KMS-11 (cell line): ENCODE measurements at regions not wholly inside any gene's neighbourhood (a gene's known extent, or its start where the extent isn't known, plus 50 kb on each side); places are given as distances from the start of the nearest gene placed in this dataset.

Experiments
- H2AFZ ChIP-seq: fragments of 200-600 bp; sonication (generic); 2 replicates; pipeline ENCODE4 v1.6.1; 2016; ENCODE audit warnings: antibody characterized with exemption, mixed run types, low read depth
- H3K27ac ChIP-seq: fragments of 200-600 bp; sonication (generic); 2 replicates; pipeline ENCODE4 v1.6.1; 2016; ENCODE audit warnings: mild to moderate bottlenecking, mixed run types
- H3K27me3 ChIP-seq: fragments of 200-600 bp; sonication (generic); 2 replicates; pipeline ENCODE4 v1.6.1; 2017; ENCODE audit warnings: mild to moderate bottlenecking, low read depth, mixed run types, moderate library complexity; ENCODE audit not compliant: insufficient read depth
- H3K36me3 ChIP-seq: fragments of 200-600 bp; sonication (generic); 2 replicates; pipeline ENCODE4 v1.6.1; 2017; ENCODE audit warnings: mild to moderate bottlenecking, mixed run types; ENCODE audit not compliant: insufficient read depth
- H3K4me1 ChIP-seq: fragments of 200-600 bp; sonication (generic); 2 replicates; pipeline ENCODE4 v1.6.1; 2016; ENCODE audit warnings: mild to moderate bottlenecking, low read depth, mixed run types; ENCODE audit not compliant: poor library complexity, severe bottlenecking
- H3K4me2 ChIP-seq: fragments of 200-600 bp; sonication (generic); 2 replicates; pipeline ENCODE4 v1.7.0; 2016; ENCODE audit warnings: mild to moderate bottlenecking, mixed run types
- H3K4me3 ChIP-seq: fragments of 200-600 bp; sonication (generic); IDR thresholded peaks from 2 replicates; pipeline ENCODE4 v1.6.1; 2017; ENCODE audit warnings: low read depth, low read length, mixed read lengths; ENCODE audit not compliant: insufficient read depth
- H3K79me2 ChIP-seq: fragments of 200-600 bp; sonication (generic); 2 replicates; pipeline ENCODE4 v1.6.1; 2016; ENCODE audit warnings: low read depth, mixed run types; ENCODE audit not compliant: insufficient read depth
- H3K9ac ChIP-seq: fragments of 200-600 bp; sonication (generic); 2 replicates; pipeline ENCODE4 v1.6.1; 2016; ENCODE audit warnings: mild to moderate bottlenecking, mixed run types
- H4K20me1 ChIP-seq: fragments of 200-600 bp; sonication (generic); 2 replicates; pipeline ENCODE4 v1.6.1; 2016; ENCODE audit warnings: mild to moderate bottlenecking, mixed run types; ENCODE audit not compliant: insufficient read depth
- TF ChIP-seq, protein P1 (sequence below): fragments of 200-600 bp; sonication (generic); conservative IDR thresholded peaks from 2 replicates; pipeline ENCODE4 v1.6.1; 2017; ENCODE audit warnings: low read depth, mild to moderate bottlenecking, antibody characterized with exemption, low read length, moderate library complexity, mixed read lengths

GRCh38 chr9:28678097-28678496 is 1104.8 kb upstream of the C9orf72 start:
- no peak overlapping the region for H3K9ac ChIP-seq
- no peaks in the 10 kb centered on the region for H3K79me2 ChIP-seq
- H4K20me1 ChIP-seq: no peaks in the 10 kb centered on the region
- no peaks in the 10 kb centered on the region for H3K4me1 ChIP-seq
- H2AFZ ChIP-seq: no peak overlapping the region
- H3K4me3 ChIP-seq: no peak overlapping the region
- no peaks in the 10 kb centered on the region for H3K27me3 ChIP-seq
- H3K36me3 ChIP-seq: no peaks in the 10 kb centered on the region
- no peak overlapping the region for H3K4me2 ChIP-seq
- H3K27ac ChIP-seq: no peak overlapping the region
- TF ChIP-seq, protein P1, sequence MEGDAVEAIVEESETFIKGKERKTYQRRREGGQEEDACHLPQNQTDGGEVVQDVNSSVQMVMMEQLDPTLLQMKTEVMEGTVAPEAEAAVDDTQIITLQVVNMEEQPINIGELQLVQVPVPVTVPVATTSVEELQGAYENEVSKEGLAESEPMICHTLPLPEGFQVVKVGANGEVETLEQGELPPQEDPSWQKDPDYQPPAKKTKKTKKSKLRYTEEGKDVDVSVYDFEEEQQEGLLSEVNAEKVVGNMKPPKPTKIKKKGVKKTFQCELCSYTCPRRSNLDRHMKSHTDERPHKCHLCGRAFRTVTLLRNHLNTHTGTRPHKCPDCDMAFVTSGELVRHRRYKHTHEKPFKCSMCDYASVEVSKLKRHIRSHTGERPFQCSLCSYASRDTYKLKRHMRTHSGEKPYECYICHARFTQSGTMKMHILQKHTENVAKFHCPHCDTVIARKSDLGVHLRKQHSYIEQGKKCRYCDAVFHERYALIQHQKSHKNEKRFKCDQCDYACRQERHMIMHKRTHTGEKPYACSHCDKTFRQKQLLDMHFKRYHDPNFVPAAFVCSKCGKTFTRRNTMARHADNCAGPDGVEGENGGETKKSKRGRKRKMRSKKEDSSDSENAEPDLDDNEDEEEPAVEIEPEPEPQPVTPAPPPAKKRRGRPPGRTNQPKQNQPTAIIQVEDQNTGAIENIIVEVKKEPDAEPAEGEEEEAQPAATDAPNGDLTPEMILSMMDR: no peak

GRCh38 chr9:28688172-28688571 is 1114.9 kb upstream of the C9orf72 start:
- Histone ChIP-seq H3K27me3 (no peaks in the 10 kb centered on the region), H2AFZ (no peak overlapping the region), H3K4me3 (no peak overlapping the region), H4K20me1 (no peaks in the 10 kb centered on the region), H3K4me2 (no peak overlapping the region), H3K27ac (no peak overlapping the region), H3K4me1 (no peaks in the 10 kb centered on the region), H3K9ac (no peak overlapping the region), H3K36me3 (no peaks in the 10 kb centered on the region), H3K79me2 (no peaks in the 10 kb centered on the region)
- TF ChIP-seq, protein P1: no peak

DNA sequence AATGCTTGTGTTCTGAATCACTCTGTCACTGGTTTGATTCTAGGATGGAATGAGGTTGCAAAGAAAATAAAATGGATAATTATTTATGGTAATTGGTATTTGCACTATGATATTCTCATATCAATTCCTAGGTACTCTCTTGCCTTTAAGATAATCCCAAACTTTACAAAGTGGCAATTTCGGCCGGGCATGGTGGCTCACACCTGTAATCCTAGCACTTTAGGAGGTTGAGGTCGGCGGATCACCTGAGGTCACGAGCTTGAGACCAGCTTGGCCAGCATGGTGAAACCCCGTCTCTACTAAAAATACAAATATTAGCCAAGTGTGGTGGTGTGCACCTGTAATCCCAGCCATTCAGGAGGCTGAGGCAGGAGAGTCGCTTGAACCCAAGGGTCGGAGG is 1118.7 kb upstream of the C9orf72 start:
- H3K27me3 ChIP-seq: no peaks in the 10 kb centered on the region
- no peak overlapping the region for H3K9ac ChIP-seq
- TF ChIP-seq, protein P1: no peak
- no peak overlapping the region for H3K27ac ChIP-seq
- H3K4me2 ChIP-seq: no peak overlapping the region
- no peak overlapping the region for H2AFZ ChIP-seq
- H4K20me1 ChIP-seq: no peaks in the 10 kb centered on the region
- no peaks in the 10 kb centered on the region for H3K36me3 ChIP-seq
- H3K4me1 ChIP-seq: no peaks in the 10 kb centered on the region
- no peak overlapping the region for H3K4me3 ChIP-seq
- H3K79me2 ChIP-seq: no peaks in the 10 kb centered on the region

- Histone ChIP-seq H2AFZ (no peak overlapping the region), H3K27me3 (no peaks in the 10 kb centered on the region), H4K20me1 (no peaks in the 10 kb centered on the region), H3K27ac (no peak overlapping the region), H3K36me3 (no peaks in the 10 kb centered on the region), H3K4me3 (no peak overlapping the region), H3K79me2 (no peaks in the 10 kb centered on the region), H3K4me1 (no peaks in the 10 kb centered on the region), H3K4me2 (no peak overlapping the region), H3K9ac (no peak overlapping the region)
- TF ChIP-seq, protein P1: no peak
Observed at GRCh38 chr9:28696960-28697359, 1123.7 kb upstream of the C9orf72 start.

DNA sequence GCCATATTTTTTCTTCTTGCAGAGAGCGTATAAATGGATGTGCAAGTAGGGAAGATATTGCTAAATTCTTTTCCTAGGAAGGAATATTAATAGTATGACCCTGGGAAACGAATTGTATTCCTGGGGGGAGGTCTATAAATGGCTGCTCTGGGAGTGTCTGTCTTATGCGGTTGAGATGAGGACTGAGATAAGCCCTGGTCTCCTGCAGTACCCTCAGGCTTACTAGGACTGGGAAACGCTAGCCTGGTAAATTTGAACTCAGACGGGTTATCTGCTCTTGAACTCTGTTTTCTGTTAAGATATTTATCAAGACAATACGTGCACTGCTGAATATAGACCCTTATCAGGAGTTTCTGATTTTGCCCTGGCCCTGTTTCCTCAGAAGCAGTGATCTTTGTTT is 1126.4 kb upstream of the C9orf72 start:
- Histone ChIP-seq H3K4me3 (no peak overlapping the region), H3K27ac (no peak overlapping the region), H4K20me1 (no peaks in the 10 kb centered on the region), H3K4me2 (no peak overlapping the region), H3K9ac (no peak overlapping the region), H2AFZ (no peak overlapping the region), H3K79me2 (no peaks in the 10 kb centered on the region), H3K4me1 (no peaks in the 10 kb centered on the region), H3K36me3 (no peaks in the 10 kb centered on the region), H3K27me3 (no peaks in the 10 kb centered on the region)
- TF ChIP-seq, protein P1: no peak
